MM.1S (cell line): ENCODE measurements at regions not wholly inside any gene's neighbourhood (a gene's known extent, or its start where the extent isn't known, plus 50 kb on each side); places are given as distances from the start of the nearest gene placed in this dataset.

ENCODE experiments used
- EZH2 ChIP-seq: fragments of 300-600 bp; sonication (generic); optimal IDR thresholded peaks from 2 replicates; pipeline ENCODE3; 2017; ENCODE audit warnings: low read depth, mild to moderate bottlenecking, antibody characterized with exemption, low read length, mixed read lengths
- TF ChIP-seq, protein P1 (sequence below): fragments of 300-600 bp; sonication (generic); IDR thresholded peaks from 2 replicates; pipeline ENCODE4 v1.5.1; 2016; ENCODE audit warnings: antibody characterized with exemption, low read length, mixed read lengths

GRCh38 chr9:126033318-126033717 is 286.1 kb downstream of the PBX3 start:
- TF ChIP-seq, protein P1, sequence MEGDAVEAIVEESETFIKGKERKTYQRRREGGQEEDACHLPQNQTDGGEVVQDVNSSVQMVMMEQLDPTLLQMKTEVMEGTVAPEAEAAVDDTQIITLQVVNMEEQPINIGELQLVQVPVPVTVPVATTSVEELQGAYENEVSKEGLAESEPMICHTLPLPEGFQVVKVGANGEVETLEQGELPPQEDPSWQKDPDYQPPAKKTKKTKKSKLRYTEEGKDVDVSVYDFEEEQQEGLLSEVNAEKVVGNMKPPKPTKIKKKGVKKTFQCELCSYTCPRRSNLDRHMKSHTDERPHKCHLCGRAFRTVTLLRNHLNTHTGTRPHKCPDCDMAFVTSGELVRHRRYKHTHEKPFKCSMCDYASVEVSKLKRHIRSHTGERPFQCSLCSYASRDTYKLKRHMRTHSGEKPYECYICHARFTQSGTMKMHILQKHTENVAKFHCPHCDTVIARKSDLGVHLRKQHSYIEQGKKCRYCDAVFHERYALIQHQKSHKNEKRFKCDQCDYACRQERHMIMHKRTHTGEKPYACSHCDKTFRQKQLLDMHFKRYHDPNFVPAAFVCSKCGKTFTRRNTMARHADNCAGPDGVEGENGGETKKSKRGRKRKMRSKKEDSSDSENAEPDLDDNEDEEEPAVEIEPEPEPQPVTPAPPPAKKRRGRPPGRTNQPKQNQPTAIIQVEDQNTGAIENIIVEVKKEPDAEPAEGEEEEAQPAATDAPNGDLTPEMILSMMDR: no peak
- TF ChIP-seq EZH2: no peak
